ENCODE measurements at regions not wholly inside any gene's neighbourhood (a gene's known extent, or its start where the extent isn't known, plus 50 kb on each side); places are given as distances from the start of the nearest gene placed in this dataset.

DNA sequence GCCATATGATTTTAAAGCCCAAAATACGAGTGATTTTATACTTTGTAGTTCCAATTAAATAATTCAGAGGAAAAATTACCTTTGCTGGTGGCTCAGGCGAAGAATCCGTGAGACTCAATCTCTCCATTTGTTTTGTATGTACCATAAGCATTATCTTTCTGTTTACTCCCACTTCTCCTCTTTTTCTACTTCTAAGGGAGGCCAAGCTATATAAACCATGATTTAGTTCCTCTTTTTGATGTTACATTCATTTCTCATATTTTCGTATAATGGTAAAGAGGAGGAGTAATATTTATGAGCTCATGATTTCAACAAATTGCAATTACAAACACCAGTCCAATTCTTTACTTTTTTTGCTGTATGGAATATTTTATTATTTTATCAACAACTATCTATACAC is 50.6 kb upstream of the TES start:
- peaks cover 0 to 7% (median 2%) of the 10 kb centered on the region in 4 donors for H3K4me1 ChIP-seq
- no peak for DNase-seq (ENCODE audit: extremely low spot score)
- no peaks in the 10 kb centered on the region for H3K27me3 ChIP-seq
- TF ChIP-seq POLR2AphosphoS5 (IDR thresholded peaks at IDR 0.05), result no peak
- TF ChIP-seq EP300 (IDR thresholded peaks at IDR 0.05), result no peak
- TF ChIP-seq, protein P1, sequence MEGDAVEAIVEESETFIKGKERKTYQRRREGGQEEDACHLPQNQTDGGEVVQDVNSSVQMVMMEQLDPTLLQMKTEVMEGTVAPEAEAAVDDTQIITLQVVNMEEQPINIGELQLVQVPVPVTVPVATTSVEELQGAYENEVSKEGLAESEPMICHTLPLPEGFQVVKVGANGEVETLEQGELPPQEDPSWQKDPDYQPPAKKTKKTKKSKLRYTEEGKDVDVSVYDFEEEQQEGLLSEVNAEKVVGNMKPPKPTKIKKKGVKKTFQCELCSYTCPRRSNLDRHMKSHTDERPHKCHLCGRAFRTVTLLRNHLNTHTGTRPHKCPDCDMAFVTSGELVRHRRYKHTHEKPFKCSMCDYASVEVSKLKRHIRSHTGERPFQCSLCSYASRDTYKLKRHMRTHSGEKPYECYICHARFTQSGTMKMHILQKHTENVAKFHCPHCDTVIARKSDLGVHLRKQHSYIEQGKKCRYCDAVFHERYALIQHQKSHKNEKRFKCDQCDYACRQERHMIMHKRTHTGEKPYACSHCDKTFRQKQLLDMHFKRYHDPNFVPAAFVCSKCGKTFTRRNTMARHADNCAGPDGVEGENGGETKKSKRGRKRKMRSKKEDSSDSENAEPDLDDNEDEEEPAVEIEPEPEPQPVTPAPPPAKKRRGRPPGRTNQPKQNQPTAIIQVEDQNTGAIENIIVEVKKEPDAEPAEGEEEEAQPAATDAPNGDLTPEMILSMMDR (IDR thresholded peaks at IDR 0.05), result no peak
- TF ChIP-seq POLR2A (IDR thresholded peaks at IDR 0.05; ENCODE audit: low read depth), result no peak
- H3K27ac ChIP-seq (replicated peaks in 1 of 4), result no peak overlapping the region
- intact Hi-C loops (cut with DNase I), result no loop called here
- H3K36me3 ChIP-seq, result no peaks in the 10 kb centered on the region
- H3K9me3 ChIP-seq, result no peaks in the 10 kb centered on the region
- no peak overlapping the region for H3K4me3 ChIP-seq
- 89% methylated on average over 4 of the region's 4 CpGs for WGBS

Data from esophagus muscularis mucosa (tissue), 4 donors.